Right lobe of liver (tissue), 4 donors: ENCODE measurements at regions not wholly inside any gene's neighbourhood (a gene's known extent, or its start where the extent isn't known, plus 50 kb on each side); places are given as distances from the start of the nearest gene placed in this dataset.

Experiments used
- CTCF ChIP-seq, 4 donors: fragments of 200-600 bp in 3 of 4; fragments of 450-650 bp in 1 of 4; IDR thresholded peaks; one replicate each; pipeline versions ENCODE4 v1.5.1 to v1.8.0; 2016 to 2022; ENCODE audit warnings: antibody characterized with exemption in 4 of 4, mild to moderate bottlenecking in 2 of 4
- POLR2A ChIP-seq: fragments of 450-650 bp; IDR thresholded peaks from one replicate; pipeline ENCODE4 v1.6.1; 2017; ENCODE audit warnings: antibody characterized with exemption, mild to moderate bottlenecking
- donor health status: DM: no; HTN: no; CAD: no.
- donor health status: DM: no; HTN: no; CAD: no.
- donor health status: DM: no; HTN: yes; CAD: no.

- no peak for TF ChIP-seq CTCF (IDR thresholded peaks at IDR 0.05)
- no peak for TF ChIP-seq POLR2A
Measured at GRCh38 chr5:18881615-18882014, 1106.4 kb downstream of the CDH18 start.
